Astrocyte (in vitro differentiated cells and primary cell): ENCODE measurements at regions not wholly inside any gene's neighbourhood (a gene's known extent, or its start where the extent isn't known, plus 50 kb on each side); places are given as distances from the start of the nearest gene placed in this dataset.
A peak's percentile ranks its signal among the peaks of the same experiment; 100 is the strongest.

Source experiments
- DNase-seq: peaks from one replicate; pipeline ENCODE4 v3.0.0-alpha.2; 2010; ENCODE audit warnings: low read depth
- FAIRE-seq: peaks from 2 replicates; lab custom pipeline; 2011; peaks lifted over from hg19 to GRCh38; lab: Jason Lieb, UNC
- H2AFZ ChIP-seq: 2 replicates; pipeline ENCODE4 v1.6.0; 2012; ENCODE audit warnings: low read depth, low read length, inconsistent platforms
- H3K27ac ChIP-seq: 2 replicates; pipeline ENCODE4 v1.5.1; 2011; ENCODE audit warnings: low read depth, low read length, inconsistent platforms
- H3K27me3 ChIP-seq: 2 replicates; pipeline ENCODE4 v1.6.0; 2011; ENCODE audit warnings: low read length, inconsistent platforms; ENCODE audit not compliant: insufficient read depth
- H3K36me3 ChIP-seq: 2 replicates; pipeline ENCODE4 v1.5.1; 2011; ENCODE audit warnings: low read length, inconsistent platforms; ENCODE audit not compliant: insufficient read depth
- H3K4me1 ChIP-seq: 2 replicates; pipeline ENCODE4 v1.5.1; 2011; ENCODE audit warnings: low read length, inconsistent platforms; ENCODE audit not compliant: insufficient read depth
- H3K4me2 ChIP-seq: 2 replicates; pipeline ENCODE4 v1.6.0; 2012; ENCODE audit warnings: low read length, inconsistent platforms
- H3K4me3 ChIP-seq: 2 replicates; pipeline ENCODE4 v1.5.1; 2011; ENCODE audit warnings: low read depth, mild to moderate bottlenecking, low read length, inconsistent platforms; ENCODE audit not compliant: insufficient read depth
- H3K79me2 ChIP-seq: 2 replicates; pipeline ENCODE4 v1.6.0; 2012; ENCODE audit warnings: mild to moderate bottlenecking, low read length, inconsistent platforms; ENCODE audit not compliant: insufficient read depth
- H3K9ac ChIP-seq: 2 replicates; pipeline ENCODE4 v1.6.0; 2012; ENCODE audit warnings: mild to moderate bottlenecking, low read length, inconsistent platforms
- H3K9me3 ChIP-seq: 2 replicates; pipeline ENCODE4 v1.5.1; 2012; ENCODE audit warnings: low read depth, mild to moderate bottlenecking, low read length, inconsistent platforms; ENCODE audit not compliant: insufficient read depth
- H4K20me1 ChIP-seq: 2 replicates; pipeline ENCODE4 v1.6.0; 2012; ENCODE audit warnings: low read length, inconsistent platforms; ENCODE audit not compliant: insufficient read depth
- H3K27ac Mint-ChIP-seq: one replicate; pipeline ENCODE4 v1.8.0; 2021; ENCODE audit warnings: mild to moderate bottlenecking, mixed read lengths; ENCODE audit not compliant: unreplicated experiment
- H3K27me3 Mint-ChIP-seq: one replicate; pipeline ENCODE4 v1.8.0; 2021; ENCODE audit warnings: low read depth, mixed read lengths; ENCODE audit not compliant: unreplicated experiment
- H3K36me3 Mint-ChIP-seq: one replicate; pipeline ENCODE4 v1.8.0; 2021; ENCODE audit warnings: low read depth, mixed read lengths; ENCODE audit not compliant: unreplicated experiment
- H3K4me1 Mint-ChIP-seq: one replicate; pipeline ENCODE4 v1.8.0; 2021; ENCODE audit warnings: low read depth, mixed read lengths; ENCODE audit not compliant: unreplicated experiment
- H3K4me3 Mint-ChIP-seq: one replicate; pipeline ENCODE4 v1.8.0; 2021; ENCODE audit warnings: mild to moderate bottlenecking, moderate library complexity, mixed read lengths; ENCODE audit not compliant: unreplicated experiment
- H3K9me3 Mint-ChIP-seq: one replicate; pipeline ENCODE4 v1.8.0; 2021; ENCODE audit warnings: mild to moderate bottlenecking, mixed read lengths; ENCODE audit not compliant: unreplicated experiment
- CTCF ChIP-seq: IDR thresholded peaks from 2 replicates; pipeline ENCODE4 v1.5.1; 2011; ENCODE audit warnings: low read depth, mild to moderate bottlenecking, inconsistent platforms, low read length, moderate library complexity; ENCODE audit not compliant: insufficient read depth
- EZH2 ChIP-seq: IDR thresholded peaks from 2 replicates; pipeline ENCODE4 v1.6.1; 2012; ENCODE audit warnings: mild to moderate bottlenecking, low read length, inconsistent platforms; ENCODE audit not compliant: insufficient read depth

DNA sequence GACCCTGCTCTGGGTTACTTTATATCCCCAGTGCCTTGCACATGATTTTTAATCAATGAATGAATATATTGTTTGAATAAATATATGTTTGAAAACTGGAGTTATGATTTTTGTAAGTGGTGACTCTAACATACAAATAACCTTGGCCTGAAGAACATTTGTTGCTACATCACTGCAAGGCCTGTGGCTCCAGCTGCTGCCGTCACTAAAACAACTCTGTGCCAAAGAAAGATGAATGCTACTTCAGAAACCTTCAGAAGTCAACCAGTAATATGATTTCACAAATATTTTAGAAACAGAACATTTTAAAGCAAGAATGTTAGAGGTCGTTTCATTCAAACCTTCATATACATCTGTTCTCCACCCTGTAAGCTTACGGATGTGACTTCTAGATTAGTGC lies 60.6 kb upstream of the SEC16B start:
- H2AFZ ChIP-seq: no peak overlapping the region
- no peaks in the 10 kb centered on the region for H3K36me3 ChIP-seq
- peaks cover 4% of the 10 kb centered on the region for H3K4me1 Mint-ChIP-seq
- H3K27me3 Mint-ChIP-seq: peaks cover 2% of the 10 kb centered on the region
- H3K36me3 Mint-ChIP-seq: peaks cover 1% of the 10 kb centered on the region
- H3K4me3 Mint-ChIP-seq: no peak overlapping the region
- H3K27me3 ChIP-seq: no peaks in the 10 kb centered on the region
- no peaks in the 10 kb centered on the region for H3K9me3 Mint-ChIP-seq
- no peaks in the 10 kb centered on the region for H3K9me3 ChIP-seq
- H3K27ac ChIP-seq: no peak overlapping the region
- no peak overlapping the region for H3K4me3 ChIP-seq
- H3K4me1 ChIP-seq: no peaks in the 10 kb centered on the region
- no peak for FAIRE-seq
- no peaks in the 10 kb centered on the region for H3K79me2 ChIP-seq
- no peak for TF ChIP-seq EZH2
- TF ChIP-seq CTCF: no peak
- no peak for DNase-seq
- no peak overlapping the region for H3K27ac Mint-ChIP-seq
- H3K9ac ChIP-seq: no peak overlapping the region
- H3K4me2 ChIP-seq: no peak overlapping the region
- H4K20me1 ChIP-seq: no peaks in the 10 kb centered on the region

GRCh38 chr1:178031856-178032320 lies 62.0 kb upstream of the RASAL2 start:
- Mint-ChIP-seq H3K36me3 (no peaks in the 10 kb centered on the region), H3K27me3 (peaks cover 2% of the 10 kb centered on the region), H3K27ac (no peak overlapping the region), H3K4me1 (peaks cover 4% of the 10 kb centered on the region), H3K9me3 (no peaks in the 10 kb centered on the region), H3K4me3 (no peak overlapping the region)
- Histone ChIP-seq H3K4me3 (no peak overlapping the region), H4K20me1 (no peaks in the 10 kb centered on the region), H3K4me1 (no peaks in the 10 kb centered on the region), H3K79me2 (no peaks in the 10 kb centered on the region), H3K9me3 (no peaks in the 10 kb centered on the region), H3K4me2 (no peak overlapping the region), H3K27ac (no peak overlapping the region), H3K9ac (no peak overlapping the region), H3K36me3 (no peaks in the 10 kb centered on the region), H3K27me3 (no peaks in the 10 kb centered on the region), H2AFZ (no peak overlapping the region)
- FAIRE-seq (peak; percentile 91), DNase-seq (peak; percentile 80)
- TF ChIP-seq EZH2: no peak
- peak; percentile 79 for TF ChIP-seq CTCF

DNA sequence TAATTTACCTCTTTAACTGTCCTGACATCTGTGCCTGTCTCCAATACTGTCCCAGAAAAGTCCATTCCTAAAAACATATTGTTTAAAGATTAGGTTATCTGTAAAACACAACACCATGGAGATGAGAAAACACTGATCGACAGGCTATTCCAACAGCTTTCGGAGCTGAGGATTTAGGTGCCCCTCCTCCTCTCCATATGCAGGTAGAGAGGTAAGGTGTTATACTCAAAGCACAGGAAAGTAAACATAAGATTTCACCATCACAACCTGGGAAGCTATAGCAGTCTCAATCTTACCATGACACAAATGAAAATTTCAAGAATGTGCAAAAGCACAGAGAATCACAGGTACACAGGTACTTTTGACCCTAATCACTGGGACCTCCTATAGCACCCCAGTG lies 60.9 kb upstream of the RASAL2 start:
- H3K9me3 Mint-ChIP-seq: no peaks in the 10 kb centered on the region
- no peak overlapping the region for H3K4me3 Mint-ChIP-seq
- DNase-seq (no peak), FAIRE-seq (no peak)
- Histone ChIP-seq H3K79me2 (no peaks in the 10 kb centered on the region), H3K27me3 (no peaks in the 10 kb centered on the region), H3K4me1 (peaks cover 4% of the 10 kb centered on the region), H3K4me3 (no peak overlapping the region), H4K20me1 (no peaks in the 10 kb centered on the region), H3K9ac (no peak overlapping the region), H2AFZ (no peak overlapping the region), H3K4me2 (no peak overlapping the region), H3K36me3 (no peaks in the 10 kb centered on the region), H3K27ac (no peak overlapping the region), H3K9me3 (no peaks in the 10 kb centered on the region)
- H3K27me3 Mint-ChIP-seq: peaks cover 2% of the 10 kb centered on the region
- no peak for TF ChIP-seq CTCF
- TF ChIP-seq EZH2: no peak
- no peaks in the 10 kb centered on the region for H3K36me3 Mint-ChIP-seq
- peaks cover 4% of the 10 kb centered on the region for H3K4me1 Mint-ChIP-seq
- no peak overlapping the region for H3K27ac Mint-ChIP-seq
